GM12865 (cell line): ENCODE measurements at regions not wholly inside any gene's neighbourhood (a gene's known extent, or its start where the extent isn't known, plus 50 kb on each side); places are given as distances from the start of the nearest gene placed in this dataset.

Experiments
- DNase-seq: peaks from one replicate; pipeline ENCODE4 v3.0.0; 2010; ENCODE audit warnings: low read depth
- H3K4me3 ChIP-seq: 2 replicates; pipeline ENCODE4 v1.5.1; 2011; ENCODE audit warnings: mild to moderate bottlenecking, low read depth, low read length, control low read depth
- TF ChIP-seq, protein P1 (sequence below): IDR thresholded peaks from 2 replicates; pipeline ENCODE4 v1.5.1; 2011; ENCODE audit warnings: low read length, control low read depth, low read depth, inconsistent platforms; ENCODE audit not compliant: insufficient read depth; ENCODE audit errors: missing control alignments

DNA sequence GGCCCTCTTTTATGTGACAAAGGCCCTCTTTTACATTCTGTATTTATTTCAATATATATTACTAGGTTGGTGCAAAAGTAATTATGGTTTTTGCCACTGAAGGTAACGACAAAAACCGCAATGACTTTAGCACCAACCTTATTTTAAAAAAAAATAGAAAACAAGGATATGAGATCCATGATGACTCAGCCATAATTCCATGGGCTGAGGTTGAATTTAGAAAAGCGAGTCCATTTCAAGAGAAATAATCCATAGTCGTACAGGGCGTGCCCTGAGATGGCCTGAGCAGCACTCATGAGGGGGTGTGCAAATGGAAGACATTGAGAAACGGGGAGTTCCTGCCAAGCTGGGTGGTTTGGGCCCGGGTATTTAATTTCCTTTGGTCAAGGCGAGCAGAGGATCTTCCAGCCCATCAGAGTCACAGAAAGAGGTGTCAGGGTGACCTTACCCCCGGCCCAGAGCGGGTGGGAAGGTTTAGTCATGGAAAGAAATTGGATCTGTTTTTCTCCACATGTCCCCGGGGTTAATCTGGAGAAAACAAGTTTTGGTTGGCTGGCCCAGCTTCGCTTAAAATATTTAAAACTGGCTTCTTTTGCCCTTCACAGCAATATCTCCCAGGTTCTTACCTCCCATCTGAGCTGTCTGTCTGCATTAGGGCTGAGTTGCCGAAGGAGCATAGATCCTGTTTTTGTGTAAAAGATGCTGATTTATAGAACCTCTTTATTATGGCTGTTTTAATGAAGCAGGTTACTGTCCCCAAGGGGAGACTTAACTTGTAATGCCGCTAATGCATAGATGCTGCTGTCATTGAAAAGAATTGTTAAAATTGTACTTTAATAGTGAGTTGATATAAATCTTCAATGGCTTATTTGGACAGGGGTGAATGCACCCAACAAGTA, 255.6 kb downstream of the PREX1 start:
- DNase-seq, result no peak
- TF ChIP-seq, protein P1, sequence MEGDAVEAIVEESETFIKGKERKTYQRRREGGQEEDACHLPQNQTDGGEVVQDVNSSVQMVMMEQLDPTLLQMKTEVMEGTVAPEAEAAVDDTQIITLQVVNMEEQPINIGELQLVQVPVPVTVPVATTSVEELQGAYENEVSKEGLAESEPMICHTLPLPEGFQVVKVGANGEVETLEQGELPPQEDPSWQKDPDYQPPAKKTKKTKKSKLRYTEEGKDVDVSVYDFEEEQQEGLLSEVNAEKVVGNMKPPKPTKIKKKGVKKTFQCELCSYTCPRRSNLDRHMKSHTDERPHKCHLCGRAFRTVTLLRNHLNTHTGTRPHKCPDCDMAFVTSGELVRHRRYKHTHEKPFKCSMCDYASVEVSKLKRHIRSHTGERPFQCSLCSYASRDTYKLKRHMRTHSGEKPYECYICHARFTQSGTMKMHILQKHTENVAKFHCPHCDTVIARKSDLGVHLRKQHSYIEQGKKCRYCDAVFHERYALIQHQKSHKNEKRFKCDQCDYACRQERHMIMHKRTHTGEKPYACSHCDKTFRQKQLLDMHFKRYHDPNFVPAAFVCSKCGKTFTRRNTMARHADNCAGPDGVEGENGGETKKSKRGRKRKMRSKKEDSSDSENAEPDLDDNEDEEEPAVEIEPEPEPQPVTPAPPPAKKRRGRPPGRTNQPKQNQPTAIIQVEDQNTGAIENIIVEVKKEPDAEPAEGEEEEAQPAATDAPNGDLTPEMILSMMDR, result no peak

DNA sequence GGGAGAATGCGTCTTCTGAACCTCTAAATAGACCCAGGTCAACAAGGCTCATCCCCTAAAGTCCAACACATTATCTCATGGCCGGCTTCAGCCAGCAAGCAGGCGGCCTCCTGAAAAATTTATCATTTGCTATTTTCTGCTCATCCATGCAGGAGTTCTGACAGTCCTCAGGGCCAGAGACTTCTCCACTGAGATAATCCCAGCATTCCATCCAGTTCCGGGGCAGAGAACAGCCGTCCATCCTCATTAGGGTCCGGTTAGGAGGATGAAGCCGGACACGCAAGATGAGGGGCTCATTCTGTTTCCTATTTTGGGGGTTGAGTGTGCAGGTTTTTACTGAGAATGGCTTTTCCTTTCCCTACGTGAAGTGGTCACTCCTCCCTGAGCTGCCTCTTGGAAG, 258.1 kb downstream of the PREX1 start:
- no peak overlapping the region for H3K4me3 ChIP-seq
- no peak for DNase-seq
- TF ChIP-seq, protein P1, result no peak

More for the DNA sequence above, 255.6 kb downstream of the PREX1 start:
- no peak overlapping the region for H3K4me3 ChIP-seq

DNA sequence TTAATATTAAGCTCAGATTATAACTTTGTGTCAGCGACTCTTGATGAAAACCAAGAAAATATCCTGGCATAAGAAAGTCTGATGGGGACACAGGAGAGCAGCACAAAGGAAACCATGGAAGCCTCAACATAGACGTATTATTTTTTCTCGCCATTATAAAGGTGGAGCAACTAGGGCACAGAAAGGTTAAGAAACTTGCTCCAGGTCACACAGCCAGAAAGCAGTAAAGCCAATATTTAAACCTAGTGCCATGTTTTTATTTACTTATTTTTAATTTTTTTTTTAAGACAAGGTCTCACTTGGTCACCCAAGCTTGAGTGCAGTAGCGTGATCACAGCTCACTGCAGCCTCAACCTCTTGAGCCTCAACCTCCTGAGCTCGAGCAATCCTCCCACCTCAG, 259.3 kb downstream of the PREX1 start:
- TF ChIP-seq, protein P1, result no peak
- no peak overlapping the region for H3K4me3 ChIP-seq

DNA sequence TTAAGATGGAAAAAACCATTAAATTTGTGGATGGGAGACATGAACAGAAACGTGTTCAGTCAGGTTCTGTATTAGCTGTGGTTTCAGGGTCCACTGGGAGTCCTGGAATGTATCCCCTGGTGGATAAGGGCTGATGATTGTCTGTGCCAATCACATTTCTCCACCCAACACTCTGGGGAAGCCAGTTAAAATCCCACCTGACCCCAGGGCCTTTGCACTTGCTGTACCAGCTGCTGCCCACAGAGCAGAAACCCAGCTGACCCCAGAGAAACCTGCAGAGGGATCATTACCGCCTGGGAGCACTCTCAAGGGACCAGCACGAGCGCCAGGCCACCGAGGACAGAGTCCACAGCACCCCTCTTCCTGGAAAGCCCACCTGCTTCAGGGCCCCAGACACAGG, 260.7 kb downstream of the PREX1 start:
- no peak for DNase-seq
- TF ChIP-seq, protein P1, result no peak
- no peak overlapping the region for H3K4me3 ChIP-seq

More for the DNA sequence above, 259.3 kb downstream of the PREX1 start:
- no peak for DNase-seq

DNA sequence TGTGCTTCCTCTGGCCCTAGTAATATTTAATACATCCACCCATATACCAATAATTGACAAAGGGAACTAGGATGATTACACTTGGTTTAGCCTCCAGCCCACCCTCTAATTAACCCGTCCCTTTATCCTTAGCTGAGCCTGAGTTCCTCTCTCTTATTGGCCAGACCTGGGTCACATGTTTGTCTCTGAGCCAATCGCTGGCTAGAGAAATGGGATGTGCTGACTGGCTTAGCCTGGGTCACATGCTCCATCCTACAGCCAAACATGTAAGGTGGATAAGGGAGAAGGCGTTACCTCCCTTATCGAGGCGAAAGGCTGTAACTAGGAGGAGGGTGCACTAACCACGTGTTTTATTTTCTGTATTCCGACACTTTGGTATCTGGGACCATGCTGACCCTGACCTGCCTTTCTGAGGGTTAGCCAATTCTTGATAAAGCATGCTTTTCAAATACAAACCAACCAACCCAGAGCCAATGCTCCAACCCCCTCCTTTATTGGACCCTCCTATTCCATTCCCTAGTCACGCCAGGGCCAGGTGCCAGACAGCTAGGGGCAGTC, 262.7 kb downstream of the PREX1 start:
- TF ChIP-seq, protein P1, result no peak
- no peak overlapping the region for H3K4me3 ChIP-seq
- no peak for DNase-seq

DNA sequence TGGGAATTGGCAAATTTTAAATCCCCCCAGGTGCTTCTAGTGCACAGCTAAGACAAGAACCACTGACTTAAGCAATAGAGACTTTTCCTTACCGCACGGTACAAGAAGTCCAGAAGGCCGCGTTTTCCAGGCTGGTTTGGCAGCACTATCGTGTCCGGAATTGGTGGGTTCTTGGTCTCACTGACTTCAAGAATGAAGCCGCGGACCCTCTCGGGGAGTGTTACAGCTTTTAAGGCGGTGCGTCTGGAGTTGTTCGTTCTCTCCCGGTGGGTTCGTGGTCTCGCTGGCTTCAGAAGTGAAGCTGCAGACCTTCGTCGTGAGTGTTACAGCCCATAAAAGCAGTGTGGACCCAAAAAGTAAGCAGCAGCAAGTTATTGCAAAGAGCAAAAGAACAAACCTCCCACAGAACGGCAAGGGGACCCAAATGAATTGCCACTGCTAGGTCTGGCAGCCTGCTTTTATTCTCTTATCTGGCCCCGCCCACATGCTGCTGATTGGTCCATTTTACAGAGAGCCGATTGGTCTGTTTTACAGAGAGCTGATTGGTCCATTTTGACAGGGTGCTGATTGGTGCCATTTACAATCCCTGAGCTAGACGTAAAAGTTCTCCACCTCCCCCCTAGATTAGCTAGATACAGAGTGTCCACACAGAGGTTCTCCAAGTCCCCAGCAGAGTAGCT, 264.5 kb downstream of the PREX1 start:
- DNase-seq, result no peak
- TF ChIP-seq, protein P1, result no peak

More for the DNA sequence above, 264.5 kb downstream of the PREX1 start:
- H3K4me3 ChIP-seq, result no peak overlapping the region
